ENCODE measurements at regions not wholly inside any gene's neighbourhood (a gene's known extent, or its start where the extent isn't known, plus 50 kb on each side); places are given as distances from the start of the nearest gene placed in this dataset.

- TF ChIP-seq Cebpa-rat (IDR thresholded peaks at IDR 0.05): no peak
Observed at GRCh38 chr6:133040803-133041419, 200.2 kb upstream of the EYA4 start.

DNA sequence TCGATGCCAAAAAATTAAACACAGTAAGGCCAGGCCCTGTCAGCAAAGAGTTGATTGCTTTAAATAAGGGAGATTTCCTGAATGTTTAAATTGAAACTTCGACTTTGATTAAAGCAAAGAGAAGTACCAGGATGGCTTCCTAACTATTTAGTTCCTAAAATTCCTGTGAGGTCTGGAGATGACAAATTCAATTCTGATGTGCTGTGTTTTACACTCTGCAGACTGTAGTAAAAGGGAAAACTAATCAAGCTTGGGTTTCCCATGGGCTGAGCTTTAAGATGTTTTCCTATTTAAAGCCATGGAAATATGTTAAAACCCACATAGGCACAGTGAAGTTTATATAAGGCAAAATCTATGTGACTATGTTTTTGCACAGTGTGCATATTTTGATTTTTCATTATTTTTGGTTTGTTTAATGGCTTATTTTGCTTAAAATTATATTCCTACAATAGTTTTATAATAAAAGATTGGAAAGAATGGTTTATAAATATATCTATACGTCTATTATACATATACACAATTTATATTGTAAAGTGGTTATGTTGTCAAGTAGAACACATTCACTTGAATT, 198.5 kb upstream of the EYA4 start:
- Histone ChIP-seq H3K36me3 (no peaks in the 10 kb centered on the region), H3K4me3 (no peak overlapping the region), H3K9me3 (no peaks in the 10 kb centered on the region), H4K20me1 (no peaks in the 10 kb centered on the region), H3K9ac (no peak overlapping the region), H3K27me3 (no peaks in the 10 kb centered on the region), H3K4me1 (peaks cover 16% of the 10 kb centered on the region), H3K27ac (no peak overlapping the region), H3K4me2 (no peak overlapping the region)
- TF ChIP-seq Cebpa-rat (IDR thresholded peaks at IDR 0.05): no peak

More at GRCh38 chr6:133040803-133041419, 200.2 kb upstream of the EYA4 start:
- no peak overlapping the region for H3K4me2 ChIP-seq
- H4K20me1 ChIP-seq: no peaks in the 10 kb centered on the region
- no peak overlapping the region for H3K4me3 ChIP-seq
- H3K4me1 ChIP-seq: peaks cover 16% of the 10 kb centered on the region
- no peaks in the 10 kb centered on the region for H3K9me3 ChIP-seq
- no peaks in the 10 kb centered on the region for H3K36me3 ChIP-seq
- H3K9ac ChIP-seq: no peak overlapping the region
- H3K27me3 ChIP-seq: no peaks in the 10 kb centered on the region
- H3K27ac ChIP-seq: no peak overlapping the region

GRCh38 chr6:133046576-133046975, 194.6 kb upstream of the EYA4 start:
- H3K9me3 ChIP-seq: no peaks in the 10 kb centered on the region
- TF ChIP-seq Cebpa-rat (IDR thresholded peaks at IDR 0.05): no peak
- H3K4me2 ChIP-seq: no peak overlapping the region
- no peak overlapping the region for H3K4me3 ChIP-seq
- H3K36me3 ChIP-seq: no peaks in the 10 kb centered on the region
- no peak overlapping the region for H3K9ac ChIP-seq
- H4K20me1 ChIP-seq: no peaks in the 10 kb centered on the region
- no peak overlapping the region for H3K27ac ChIP-seq
- no peaks in the 10 kb centered on the region for H3K4me1 ChIP-seq
- H3K27me3 ChIP-seq: no peaks in the 10 kb centered on the region

DNA sequence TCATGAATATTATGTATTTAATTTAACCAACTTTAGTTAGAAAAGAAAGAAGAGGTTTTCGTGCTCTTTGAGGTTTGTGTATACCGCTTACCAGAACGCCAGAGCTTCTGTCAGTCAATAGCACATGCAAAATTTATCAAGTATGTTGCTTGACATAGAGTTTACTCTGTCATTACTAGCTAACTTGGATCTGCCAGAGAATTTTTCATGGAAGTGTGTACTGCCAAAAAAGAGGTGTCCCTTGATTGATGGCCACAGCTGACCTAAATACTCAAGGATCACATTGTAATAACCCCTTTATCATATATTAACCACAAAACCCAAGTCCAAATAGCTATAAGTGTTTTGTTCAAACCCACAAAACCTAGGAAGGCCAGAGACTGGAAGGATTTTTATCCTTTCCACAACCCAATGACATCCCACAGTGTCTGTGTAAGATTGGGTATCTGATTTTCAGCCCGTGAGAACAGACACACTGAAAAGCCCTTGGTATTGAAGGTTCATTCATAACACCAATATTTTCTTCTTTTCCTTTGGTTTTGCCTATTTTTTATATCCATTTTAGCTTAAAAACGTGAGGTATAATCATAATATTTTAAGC, 194.0 kb upstream of the EYA4 start:
- Histone ChIP-seq H3K4me1 (no peaks in the 10 kb centered on the region), H3K4me3 (no peak overlapping the region), H3K27me3 (no peaks in the 10 kb centered on the region), H3K27ac (no peak overlapping the region), H3K9me3 (no peaks in the 10 kb centered on the region), H3K4me2 (no peak overlapping the region), H4K20me1 (no peaks in the 10 kb centered on the region), H3K9ac (no peak overlapping the region), H3K36me3 (no peaks in the 10 kb centered on the region)
- TF ChIP-seq Cebpa-rat (IDR thresholded peaks at IDR 0.05): no peak

DNA sequence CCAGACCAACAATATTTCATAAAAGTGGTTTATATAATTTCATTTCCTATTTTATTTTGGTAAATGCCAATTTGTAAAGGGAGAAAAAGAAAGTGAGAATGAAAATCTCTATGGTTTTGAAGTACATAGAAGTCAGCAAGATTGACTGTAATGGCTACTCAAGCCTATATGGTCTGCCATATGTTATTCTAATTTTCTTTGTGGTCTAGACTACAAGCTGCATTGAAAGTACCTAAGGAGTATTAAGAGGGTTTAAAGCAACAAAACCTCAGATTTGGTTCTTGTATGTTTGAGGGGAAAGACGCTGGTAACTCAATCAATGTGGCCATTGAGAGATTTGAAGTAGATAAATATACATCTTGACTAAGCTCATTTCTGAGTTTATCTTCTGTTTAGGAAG, 193.5 kb upstream of the EYA4 start:
- Histone ChIP-seq H3K9me3 (no peaks in the 10 kb centered on the region), H3K27ac (no peak overlapping the region), H3K4me3 (no peak overlapping the region), H4K20me1 (no peaks in the 10 kb centered on the region), H3K36me3 (no peaks in the 10 kb centered on the region), H3K4me1 (no peaks in the 10 kb centered on the region), H3K9ac (no peak overlapping the region), H3K27me3 (no peaks in the 10 kb centered on the region), H3K4me2 (no peak overlapping the region)
- TF ChIP-seq Cebpa-rat (IDR thresholded peaks at IDR 0.05): no peak

GRCh38 chr6:133051240-133051639, 189.9 kb upstream of the EYA4 start:
- Histone ChIP-seq H3K4me1 (no peaks in the 10 kb centered on the region), H3K9ac (no peak overlapping the region), H3K36me3 (no peaks in the 10 kb centered on the region), H3K27ac (no peak overlapping the region), H3K27me3 (no peaks in the 10 kb centered on the region), H3K9me3 (no peaks in the 10 kb centered on the region), H4K20me1 (no peaks in the 10 kb centered on the region), H3K4me3 (no peak overlapping the region), H3K4me2 (no peak overlapping the region)
- no peak for TF ChIP-seq Cebpa-rat (IDR thresholded peaks at IDR 0.05)

GRCh38 chr6:133052465-133052864, 188.7 kb upstream of the EYA4 start:
- no peak for TF ChIP-seq Cebpa-rat (IDR thresholded peaks at IDR 0.05)
- Histone ChIP-seq H3K4me1 (no peaks in the 10 kb centered on the region), H3K4me3 (no peak overlapping the region), H3K9ac (no peak overlapping the region), H4K20me1 (no peaks in the 10 kb centered on the region), H3K36me3 (no peaks in the 10 kb centered on the region), H3K9me3 (no peaks in the 10 kb centered on the region), H3K27me3 (no peaks in the 10 kb centered on the region), H3K27ac (no peak overlapping the region), H3K4me2 (no peak overlapping the region)

- Histone ChIP-seq H4K20me1 (no peaks in the 10 kb centered on the region), H3K4me2 (no peak overlapping the region), H3K4me3 (no peak overlapping the region), H3K36me3 (no peaks in the 10 kb centered on the region), H3K9me3 (no peaks in the 10 kb centered on the region), H3K9ac (no peak overlapping the region), H3K27ac (no peak overlapping the region), H3K4me1 (no peaks in the 10 kb centered on the region), H3K27me3 (no peaks in the 10 kb centered on the region)
- TF ChIP-seq Cebpa-rat (IDR thresholded peaks at IDR 0.05): no peak
Observed at GRCh38 chr6:133055441-133055966, 185.7 kb upstream of the EYA4 start.

GRCh38 chr6:133057352-133057751, 183.8 kb upstream of the EYA4 start:
- Histone ChIP-seq H3K36me3 (no peaks in the 10 kb centered on the region), H3K9ac (no peak overlapping the region), H3K27ac (no peak overlapping the region), H3K4me3 (no peak overlapping the region), H3K4me1 (no peaks in the 10 kb centered on the region), H3K4me2 (no peak overlapping the region), H3K27me3 (no peaks in the 10 kb centered on the region), H3K9me3 (no peaks in the 10 kb centered on the region), H4K20me1 (no peaks in the 10 kb centered on the region)
- no peak for TF ChIP-seq Cebpa-rat (IDR thresholded peaks at IDR 0.05)

GRCh38 chr6:133062077-133062476, 179.1 kb upstream of the EYA4 start:
- H3K27ac ChIP-seq: no peak overlapping the region
- H3K9ac ChIP-seq: no peak overlapping the region
- no peak overlapping the region for H3K4me2 ChIP-seq
- TF ChIP-seq Cebpa-rat (IDR thresholded peaks at IDR 0.05): no peak
- H3K9me3 ChIP-seq: no peaks in the 10 kb centered on the region
- no peaks in the 10 kb centered on the region for H3K27me3 ChIP-seq
- H3K36me3 ChIP-seq: no peaks in the 10 kb centered on the region
- no peak overlapping the region for H3K4me3 ChIP-seq
- H3K4me1 ChIP-seq: no peaks in the 10 kb centered on the region
- no peaks in the 10 kb centered on the region for H4K20me1 ChIP-seq
